Calu3 (cell line): ENCODE measurements at regions not wholly inside any gene's neighbourhood (a gene's known extent, or its start where the extent isn't known, plus 50 kb on each side); places are given as distances from the start of the nearest gene placed in this dataset.

Experiments used
- BruUV-seq: library from RNA; stranded (reverse); fragments of 400-500 nt; replicated peaks from 2 replicates; lab custom pipeline; 2021; lab: Mats Ljungman, UMichigan
- CTCF ChIA-PET: fragments of 300-600 bp; sonication (Branson Sonifier 250); formaldehyde crosslinking; loops from one replicate; lab custom pipeline; 2022; ENCODE audit warnings: antibody characterized with exemption; lab: Charles Lee
- DNase-seq: peaks from one replicate; pipeline ENCODE4 v3.0.0; 2022
- H3K27ac Mint-ChIP-seq: one replicate; pipeline ENCODE4 v1.8.0; 2022; ENCODE audit warnings: mixed read lengths; ENCODE audit not compliant: unreplicated experiment
- H3K27me3 Mint-ChIP-seq: one replicate; pipeline ENCODE4 v1.8.0; 2022; ENCODE audit warnings: mixed read lengths; ENCODE audit not compliant: unreplicated experiment
- H3K36me3 Mint-ChIP-seq: one replicate; pipeline ENCODE4 v1.8.0; 2022; ENCODE audit warnings: mild to moderate bottlenecking, moderate library complexity, mixed read lengths; ENCODE audit not compliant: insufficient read depth, unreplicated experiment
- H3K4me1 Mint-ChIP-seq: one replicate; pipeline ENCODE4 v1.8.0; 2022; ENCODE audit warnings: mild to moderate bottlenecking, low read depth, mixed read lengths; ENCODE audit not compliant: unreplicated experiment
- H3K4me3 Mint-ChIP-seq: one replicate; pipeline ENCODE4 v1.8.0; 2022; ENCODE audit warnings: mild to moderate bottlenecking, low read depth, moderate library complexity, mixed read lengths; ENCODE audit not compliant: unreplicated experiment
- H3K9me3 Mint-ChIP-seq: one replicate; pipeline ENCODE4 v1.8.0; 2022; ENCODE audit warnings: low read depth, mixed read lengths; ENCODE audit not compliant: unreplicated experiment
- intact Hi-C: fragments of 100-400 bp; cut with micrococcal nuclease; formaldehyde crosslinking; loops from one replicate; pipeline ENCODE4 v1.10.0; 2022; ENCODE audit not compliant: unreplicated experiment
- TF ChIP-seq, protein P1 (sequence below): fragments of 200-600 bp; IDR thresholded peaks from one replicate; pipeline ENCODE4 v1.8.0; 2022; ENCODE audit warnings: antibody characterized with exemption; ENCODE audit not compliant: unreplicated experiment

DNA sequence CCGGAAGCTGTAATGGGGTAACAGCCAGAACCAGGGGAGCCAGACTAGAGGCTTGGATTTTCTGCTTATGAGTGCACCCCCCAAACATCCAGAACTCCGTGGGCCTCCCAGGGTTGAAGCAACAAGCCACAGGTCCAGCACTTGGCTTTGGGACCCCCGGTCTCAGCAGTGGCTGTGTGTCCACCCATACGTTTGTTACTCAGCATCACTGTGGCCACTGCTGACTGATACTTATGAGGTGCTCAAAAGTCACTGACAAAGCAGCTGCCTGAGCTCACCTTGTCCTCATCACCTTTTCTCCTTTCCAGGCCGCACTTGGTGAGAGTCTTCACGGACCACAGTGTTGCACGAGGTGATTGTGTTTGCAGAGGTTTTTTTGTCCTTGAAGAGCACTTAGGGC lies 145.6 kb upstream of the RFLNA start:
- H3K4me1 Mint-ChIP-seq, result peaks cover 6% of the 10 kb centered on the region
- CTCF ChIA-PET, result no interaction called here
- H3K9me3 Mint-ChIP-seq, result peaks cover 4% of the 10 kb centered on the region
- no peak overlapping the region for H3K4me3 Mint-ChIP-seq
- DNase-seq, result no peak
- intact Hi-C loops, result no loop called here
- TF ChIP-seq, protein P1, sequence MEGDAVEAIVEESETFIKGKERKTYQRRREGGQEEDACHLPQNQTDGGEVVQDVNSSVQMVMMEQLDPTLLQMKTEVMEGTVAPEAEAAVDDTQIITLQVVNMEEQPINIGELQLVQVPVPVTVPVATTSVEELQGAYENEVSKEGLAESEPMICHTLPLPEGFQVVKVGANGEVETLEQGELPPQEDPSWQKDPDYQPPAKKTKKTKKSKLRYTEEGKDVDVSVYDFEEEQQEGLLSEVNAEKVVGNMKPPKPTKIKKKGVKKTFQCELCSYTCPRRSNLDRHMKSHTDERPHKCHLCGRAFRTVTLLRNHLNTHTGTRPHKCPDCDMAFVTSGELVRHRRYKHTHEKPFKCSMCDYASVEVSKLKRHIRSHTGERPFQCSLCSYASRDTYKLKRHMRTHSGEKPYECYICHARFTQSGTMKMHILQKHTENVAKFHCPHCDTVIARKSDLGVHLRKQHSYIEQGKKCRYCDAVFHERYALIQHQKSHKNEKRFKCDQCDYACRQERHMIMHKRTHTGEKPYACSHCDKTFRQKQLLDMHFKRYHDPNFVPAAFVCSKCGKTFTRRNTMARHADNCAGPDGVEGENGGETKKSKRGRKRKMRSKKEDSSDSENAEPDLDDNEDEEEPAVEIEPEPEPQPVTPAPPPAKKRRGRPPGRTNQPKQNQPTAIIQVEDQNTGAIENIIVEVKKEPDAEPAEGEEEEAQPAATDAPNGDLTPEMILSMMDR, result no peak
- no peak overlapping the region for H3K27ac Mint-ChIP-seq
- BruUV-seq, result no TSS peak
- H3K36me3 Mint-ChIP-seq, result no peaks in the 10 kb centered on the region
- H3K27me3 Mint-ChIP-seq, result peaks cover 70% of the 10 kb centered on the region

DNA sequence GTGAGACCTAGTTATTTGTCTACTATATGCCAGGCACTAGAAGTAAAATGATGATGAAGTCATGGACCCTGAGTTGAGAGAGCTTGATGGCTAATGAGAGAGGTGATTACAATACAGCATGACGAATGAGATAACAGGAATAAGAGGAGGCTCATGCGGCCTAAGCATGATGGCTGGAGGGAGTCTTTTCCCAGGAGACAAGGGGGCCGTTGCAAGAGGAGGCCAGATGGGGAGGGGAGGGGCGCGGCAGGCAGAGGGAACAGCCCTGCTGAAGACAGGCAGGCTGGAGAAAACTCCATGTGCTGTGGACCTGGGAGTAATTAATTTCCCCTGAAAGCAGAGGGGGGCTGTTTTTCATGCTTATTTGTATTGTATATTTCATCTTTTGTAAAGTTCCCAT lies 144.7 kb upstream of the RFLNA start:
- no peaks in the 10 kb centered on the region for H3K4me1 Mint-ChIP-seq
- no peak overlapping the region for H3K27ac Mint-ChIP-seq

DNA sequence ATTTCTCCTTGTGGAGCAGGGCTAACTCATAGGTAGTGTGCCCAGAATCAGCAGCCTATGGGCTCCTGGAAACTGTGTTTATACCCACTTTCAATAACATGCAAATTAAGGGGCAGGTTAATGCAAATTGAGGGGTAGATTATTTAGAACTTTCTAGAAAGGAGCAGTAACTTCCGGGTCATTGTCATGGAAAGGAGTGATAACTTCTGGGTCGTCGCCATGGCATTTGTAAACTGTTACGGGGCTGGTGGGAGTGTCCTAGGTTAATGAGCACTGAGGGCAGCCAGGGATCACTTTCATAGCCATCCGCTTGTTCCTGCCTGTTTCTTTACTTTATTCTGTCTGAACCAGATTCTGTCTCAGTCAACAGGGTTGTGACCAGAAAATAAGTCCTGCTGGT lies 143.3 kb upstream of the RFLNA start:
- Mint-ChIP-seq H3K4me1 (no peaks in the 10 kb centered on the region), H3K27ac (no peak overlapping the region), H3K9me3 (peaks cover 2% of the 10 kb centered on the region), H3K4me3 (no peak overlapping the region), H3K27me3 (peaks cover 53% of the 10 kb centered on the region), H3K36me3 (no peaks in the 10 kb centered on the region)
- CTCF ChIA-PET, result no interaction called here
- no TSS peak for BruUV-seq
- DNase-seq, result no peak
- TF ChIP-seq, protein P1, result no peak
- intact Hi-C loops, result no loop called here

More for the DNA sequence above, 144.7 kb upstream of the RFLNA start:
- H3K9me3 Mint-ChIP-seq, result peaks cover 4% of the 10 kb centered on the region
- CTCF ChIA-PET, result no interaction called here
- H3K4me3 Mint-ChIP-seq, result no peak overlapping the region
- no peak for DNase-seq
- H3K27me3 Mint-ChIP-seq, result peaks cover 61% of the 10 kb centered on the region
- H3K36me3 Mint-ChIP-seq, result no peaks in the 10 kb centered on the region
- TF ChIP-seq, protein P1, result no peak
- intact Hi-C loops, result no loop called here
- BruUV-seq, result no TSS peak

DNA sequence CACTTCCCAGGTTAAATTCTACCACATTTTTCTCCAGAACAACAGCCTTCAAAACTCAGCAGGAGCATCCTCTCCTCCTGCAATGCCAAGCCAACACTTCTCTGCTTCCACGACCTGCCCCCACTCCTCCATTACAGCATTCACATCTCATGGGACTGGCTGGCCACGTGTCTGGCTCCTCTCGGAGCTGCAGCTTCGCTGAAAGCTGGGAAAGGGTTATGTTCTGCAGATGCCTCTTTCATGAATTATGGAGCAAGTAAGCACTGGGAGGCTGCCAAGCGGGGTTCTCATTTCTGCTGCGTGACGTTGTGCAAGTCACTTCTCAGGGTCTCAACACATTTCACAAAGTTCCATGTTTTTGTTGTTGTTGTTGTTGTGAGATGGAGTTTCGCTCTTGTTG lies 142.2 kb upstream of the RFLNA start:
- no peak for DNase-seq
- Mint-ChIP-seq H3K36me3 (no peaks in the 10 kb centered on the region), H3K4me1 (no peaks in the 10 kb centered on the region), H3K9me3 (peaks cover 2% of the 10 kb centered on the region), H3K27ac (no peak overlapping the region), H3K4me3 (no peak overlapping the region), H3K27me3 (peaks cover 63% of the 10 kb centered on the region)
- TF ChIP-seq, protein P1, result no peak
- BruUV-seq, result no TSS peak
- CTCF ChIA-PET, result no interaction called here
- intact Hi-C loops, result no loop called here

DNA sequence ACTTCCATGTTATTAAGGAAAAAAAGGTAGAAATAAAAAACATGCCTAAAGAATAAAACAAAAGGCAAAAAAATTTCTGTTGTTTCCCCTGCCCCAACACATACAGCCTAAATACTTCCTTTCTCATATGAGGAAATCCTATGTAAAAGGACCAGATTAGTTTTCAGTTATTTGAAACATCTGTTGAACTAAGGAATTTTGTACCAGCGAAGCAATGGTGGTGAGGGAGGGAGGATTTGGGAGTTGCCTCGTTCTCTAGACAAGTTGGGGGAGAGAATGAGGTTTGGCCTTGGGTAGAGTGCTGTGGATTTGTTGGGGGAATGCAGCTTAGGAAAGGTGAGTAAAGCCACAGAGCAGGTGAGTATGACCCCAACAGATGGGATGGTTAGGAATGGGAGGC lies 141.5 kb upstream of the RFLNA start:
- TF ChIP-seq, protein P1, result no peak
- CTCF ChIA-PET, result no interaction called here
- Mint-ChIP-seq H3K27ac (no peak overlapping the region), H3K4me1 (no peaks in the 10 kb centered on the region), H3K4me3 (no peak overlapping the region), H3K27me3 (peaks cover 63% of the 10 kb centered on the region), H3K9me3 (peaks cover 2% of the 10 kb centered on the region), H3K36me3 (no peaks in the 10 kb centered on the region)
- intact Hi-C loops, result no loop called here
- BruUV-seq, result no TSS peak
- DNase-seq, result no peak
